HepG2 (cell line): ENCODE measurements at regions not wholly inside any gene's neighbourhood (a gene's known extent, or its start where the extent isn't known, plus 50 kb on each side); places are given as distances from the start of the nearest gene placed in this dataset.

Source experiments
- AGO1 ChIP-seq: fragments of 200-400 bp; formaldehyde crosslinking; IDR thresholded peaks from 2 replicates; pipeline ENCODE4 v1.6.1; 2017; ENCODE audit warnings: mild to moderate bottlenecking, low read depth, low read length, moderate library complexity; ENCODE audit not compliant: poor library complexity, severe bottlenecking
- ARNTL ChIP-seq: sonication (generic); formaldehyde crosslinking; IDR thresholded peaks from 2 replicates; pipeline ENCODE4 v1.4.0; 2020; ENCODE audit warnings: mild to moderate bottlenecking, missing genetic modification reagents
- ATAD3A ChIP-seq: sonication (generic); formaldehyde crosslinking; IDR thresholded peaks from 2 replicates; pipeline ENCODE4 v1.4.0; 2020; ENCODE audit warnings: missing genetic modification reagents
- BHLHE40 ChIP-seq: IDR thresholded peaks from 2 replicates; pipeline ENCODE4 v1.6.1; 2011; ENCODE audit warnings: low read length, improper control_type of control experiment
- CBFB ChIP-seq: sonication (generic); formaldehyde crosslinking; IDR thresholded peaks from 2 replicates; pipeline ENCODE4 v1.4.0; 2020; ENCODE audit warnings: missing genetic modification reagents
- ETV5 ChIP-seq: IDR thresholded peaks from 2 replicates; pipeline ENCODE4 v1.6.1; 2018; ENCODE audit warnings: missing biosample characterization, missing genetic modification reagents, inconsistent platforms, borderline replicate concordance
- FOXK2 ChIP-seq: fragments of 450-650 bp; IDR thresholded peaks from 2 replicates; pipeline ENCODE4 v1.6.1; 2016
- GATAD1 ChIP-seq: IDR thresholded peaks from 2 replicates; pipeline ENCODE4 v1.6.1; 2016; ENCODE audit warnings: missing genetic modification reagents, missing compliant biosample characterization
- HNF1A ChIP-seq, 2 experiments: sonication (generic) in 1 of 2; formaldehyde crosslinking in 1 of 2; IDR thresholded peaks; 2 replicates each; pipeline versions ENCODE4 v1.4.0 to v1.6.1; 2016 to 2020; ENCODE audit warnings: borderline replicate concordance in 1 of 2, low read depth in 1 of 2, mild to moderate bottlenecking in 1 of 2, missing genetic modification reagents in 1 of 2
- HOXA3 ChIP-seq: sonication (generic); formaldehyde crosslinking; IDR thresholded peaks from 2 replicates; pipeline ENCODE4 v1.5.0; 2020; ENCODE audit warnings: missing genetic modification reagents
- MAF1 ChIP-seq: sonication (generic); formaldehyde crosslinking; IDR thresholded peaks from 2 replicates; pipeline ENCODE4 v1.5.0; 2020; ENCODE audit warnings: missing genetic modification reagents, borderline replicate concordance
- PHF21A ChIP-seq: sonication (generic); formaldehyde crosslinking; IDR thresholded peaks from 2 replicates; pipeline ENCODE4 v1.5.0; 2020; ENCODE audit warnings: mild to moderate bottlenecking, missing genetic modification reagents
- SMARCC2 ChIP-seq: fragments of 450-650 bp; IDR thresholded peaks from 2 replicates; pipeline ENCODE4 v1.6.1; 2017; ENCODE audit warnings: antibody characterized with exemption, mild to moderate bottlenecking
- SRY ChIP-seq: sonication (generic); formaldehyde crosslinking; IDR thresholded peaks from 2 replicates; pipeline ENCODE4 v1.8.0; 2022; ENCODE audit warnings: mild to moderate bottlenecking, missing genetic modification reagents
- STAG1 ChIP-seq: sonication (generic); formaldehyde crosslinking; IDR thresholded peaks from 2 replicates; pipeline ENCODE4 v1.4.0; 2020; ENCODE audit warnings: missing genetic modification reagents
- TEAD3 ChIP-seq: optimal IDR thresholded peaks from 2 replicates; pipeline ENCODE3; 2016; ENCODE audit warnings: borderline replicate concordance
- TFDP2 ChIP-seq: sonication (generic); formaldehyde crosslinking; IDR thresholded peaks from 2 replicates; pipeline ENCODE4 v1.4.0; 2020; ENCODE audit warnings: missing genetic modification reagents
- YEATS2 ChIP-seq: sonication (generic); formaldehyde crosslinking; IDR thresholded peaks from 2 replicates; pipeline ENCODE4 v1.4.0; 2020; ENCODE audit warnings: missing genetic modification reagents, borderline replicate concordance
- ZBTB38 ChIP-seq: sonication (generic); formaldehyde crosslinking; IDR thresholded peaks from 2 replicates; pipeline ENCODE4 v1.5.1; 2020; ENCODE audit warnings: mild to moderate bottlenecking, missing genetic modification reagents
- ZFY ChIP-seq: sonication (generic); formaldehyde crosslinking; IDR thresholded peaks from 2 replicates; pipeline ENCODE4 v1.4.0; 2020; ENCODE audit warnings: missing genetic modification reagents
- ZNF761 ChIP-seq: sonication (generic); formaldehyde crosslinking; conservative IDR thresholded peaks from 2 replicates; pipeline ENCODE4 v1.4.0; 2020; ENCODE audit warnings: mild to moderate bottlenecking, missing genetic modification reagents
- ZNF770 ChIP-seq: sonication (generic); formaldehyde crosslinking; IDR thresholded peaks from 2 replicates; pipeline ENCODE4 v1.5.0; 2020; ENCODE audit warnings: mild to moderate bottlenecking, missing genetic modification reagents
- ZSCAN30 ChIP-seq: sonication (generic); formaldehyde crosslinking; IDR thresholded peaks from 2 replicates; pipeline ENCODE4 v1.5.0; 2020; ENCODE audit warnings: mild to moderate bottlenecking, missing genetic modification reagents

GRCh38 chr13:26971990-26972887 lies 199.4 kb downstream of the USP12 start (continued):
- peak; percentile 29; the same call in 1 of the 2 replicates for TF ChIP-seq HNF1A (IDR thresholded peaks at IDR 0.05; ENCODE audit: low read depth)
- no peak for TF ChIP-seq HNF1A (CRISPR knock-in tag; IDR thresholded peaks at IDR 0.05; ENCODE audit: borderline replicate concordance)
- no peak for TF ChIP-seq TFDP2
- no peak for TF ChIP-seq CBFB
- peak; percentile 39; the same call in 1 of the 2 replicates for TF ChIP-seq FOXK2
- no peak for TF ChIP-seq ATAD3A (CRISPR knock-in tag)
- peak; percentile 38; the same call in 1 of the 2 replicates for TF ChIP-seq ZFY (CRISPR knock-in tag)
- TF ChIP-seq HOXA3 (CRISPR knock-in tag) = no peak; the same call in 1 of the 2 replicates
- peak; percentile 69 for TF ChIP-seq TEAD3 (CRISPR knock-in tag)
- TF ChIP-seq ETV5 (CRISPR knock-in tag) = peak; percentile 45; the same call in 1 of the 2 replicates
- peak; percentile 66; the same call in 1 of the 2 replicates for TF ChIP-seq ZBTB38 (CRISPR knock-in tag)
- TF ChIP-seq AGO1 = no peak
- TF ChIP-seq GATAD1 (CRISPR knock-in tag) = no peak
- peak; percentile 20; the same call in 1 of the 2 replicates for TF ChIP-seq YEATS2 (CRISPR knock-in tag)
- TF ChIP-seq STAG1 = peak; percentile 71
- no peak for TF ChIP-seq ZSCAN30
- no peak for TF ChIP-seq ARNTL (CRISPR knock-in tag)
- no peak for TF ChIP-seq SMARCC2
- no peak for TF ChIP-seq BHLHE40
- TF ChIP-seq SRY (CRISPR knock-in tag) = no peak
- no peak for TF ChIP-seq ZNF761 (CRISPR knock-in tag)
- peak; percentile 60 for TF ChIP-seq PHF21A (CRISPR knock-in tag)
- peak; percentile 96 for TF ChIP-seq ZNF770 (CRISPR knock-in tag)
- TF ChIP-seq MAF1 (CRISPR knock-in tag) = no peak
